ENCODE measurements at regions not wholly inside any gene's neighbourhood (a gene's known extent, or its start where the extent isn't known, plus 50 kb on each side); places are given as distances from the start of the nearest gene placed in this dataset.

DNA sequence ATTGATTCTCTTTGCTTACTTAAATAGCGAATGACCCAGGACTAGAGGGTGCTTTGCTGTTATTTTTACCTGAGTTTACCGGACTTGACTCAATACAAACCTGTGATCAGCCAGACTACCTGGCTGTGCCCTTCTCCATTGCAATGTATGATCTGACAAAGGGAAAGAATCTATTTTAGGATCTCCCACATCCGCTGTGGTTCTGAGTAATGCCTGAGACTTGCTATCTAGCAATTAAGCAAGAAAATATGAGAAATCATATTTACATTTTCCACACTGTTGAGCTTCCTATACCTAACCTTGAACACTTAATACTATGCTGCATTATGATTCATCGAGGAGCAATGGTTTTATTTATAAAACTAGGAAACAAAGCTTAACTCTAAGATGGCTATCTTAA is 215.2 kb downstream of the RAD51AP2 start:
- Histone ChIP-seq H4K20me1 (no peaks in the 10 kb centered on the region), H3K9me3 (replicated peaks in 1 of 11) (no peaks in the 10 kb centered on the region), H3K27ac (no peak overlapping the region), H3K4me3 (no peak overlapping the region), H3K4me2 (no peak overlapping the region), H3K36me3 (no peaks in the 10 kb centered on the region), H3K4me1 (no peaks in the 10 kb centered on the region), H3K9ac (no peak overlapping the region), H3K27me3 (no peaks in the 10 kb centered on the region)
- TF ChIP-seq Cebpa-rat (IDR thresholded peaks at IDR 0.05) = no peak

DNA sequence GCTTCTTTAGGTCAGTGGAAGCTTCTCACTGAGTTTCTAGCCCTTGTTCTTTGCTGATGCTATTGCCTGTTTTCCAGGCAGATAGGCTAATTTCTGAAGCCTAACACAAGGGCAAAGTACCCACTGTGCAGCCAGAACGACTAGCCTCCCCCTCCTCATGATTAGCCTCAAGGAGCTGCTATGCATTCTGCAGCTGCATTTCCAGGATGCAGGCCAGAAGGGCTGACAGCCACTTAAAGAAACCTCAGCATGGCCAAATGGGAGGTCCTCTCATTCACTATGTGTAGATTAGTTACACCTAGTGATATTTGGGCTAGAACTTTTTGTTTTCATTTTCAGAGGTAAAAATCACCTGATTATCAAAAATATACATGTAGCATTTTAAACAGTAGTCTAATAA is 216.0 kb downstream of the RAD51AP2 start:
- H3K27ac ChIP-seq = no peak overlapping the region

DNA sequence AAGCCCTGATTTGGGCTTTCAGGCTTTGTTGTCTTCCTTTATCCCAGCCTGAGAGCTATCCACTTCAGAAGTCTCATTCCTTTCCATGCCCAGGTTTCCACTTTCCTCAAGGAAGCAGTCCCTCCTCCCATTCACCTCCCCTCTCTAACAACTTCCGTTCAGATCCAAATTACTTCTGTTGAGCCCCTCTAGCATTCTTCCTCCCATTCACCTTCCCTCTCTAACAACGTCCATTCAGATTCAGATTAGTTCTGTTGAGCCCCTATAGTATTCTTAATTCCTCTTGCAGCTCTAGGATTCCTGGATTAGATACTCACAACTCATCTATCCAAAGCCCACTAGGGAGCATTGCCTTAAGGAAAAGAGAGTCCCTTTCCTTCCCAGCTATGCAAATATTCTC is 216.8 kb downstream of the RAD51AP2 start:
- no peak overlapping the region for H3K4me2 ChIP-seq
- H3K9ac ChIP-seq = no peak overlapping the region
- H3K4me3 ChIP-seq = no peak overlapping the region
- H3K9me3 ChIP-seq (replicated peaks in 1 of 11) = no peaks in the 10 kb centered on the region
- H3K36me3 ChIP-seq = no peaks in the 10 kb centered on the region
- H4K20me1 ChIP-seq = no peaks in the 10 kb centered on the region
- H3K27ac ChIP-seq = no peak overlapping the region
- no peaks in the 10 kb centered on the region for H3K4me1 ChIP-seq
- TF ChIP-seq Cebpa-rat (IDR thresholded peaks at IDR 0.05) = no peak
- H3K27me3 ChIP-seq = no peaks in the 10 kb centered on the region

More for the DNA sequence above, 216.0 kb downstream of the RAD51AP2 start:
- Histone ChIP-seq H3K9ac (no peak overlapping the region), H4K20me1 (no peaks in the 10 kb centered on the region), H3K4me2 (no peak overlapping the region), H3K27me3 (no peaks in the 10 kb centered on the region), H3K36me3 (no peaks in the 10 kb centered on the region), H3K4me1 (no peaks in the 10 kb centered on the region), H3K4me3 (no peak overlapping the region), H3K9me3 (replicated peaks in 1 of 11) (no peaks in the 10 kb centered on the region)
- no peak for TF ChIP-seq Cebpa-rat (IDR thresholded peaks at IDR 0.05)

DNA sequence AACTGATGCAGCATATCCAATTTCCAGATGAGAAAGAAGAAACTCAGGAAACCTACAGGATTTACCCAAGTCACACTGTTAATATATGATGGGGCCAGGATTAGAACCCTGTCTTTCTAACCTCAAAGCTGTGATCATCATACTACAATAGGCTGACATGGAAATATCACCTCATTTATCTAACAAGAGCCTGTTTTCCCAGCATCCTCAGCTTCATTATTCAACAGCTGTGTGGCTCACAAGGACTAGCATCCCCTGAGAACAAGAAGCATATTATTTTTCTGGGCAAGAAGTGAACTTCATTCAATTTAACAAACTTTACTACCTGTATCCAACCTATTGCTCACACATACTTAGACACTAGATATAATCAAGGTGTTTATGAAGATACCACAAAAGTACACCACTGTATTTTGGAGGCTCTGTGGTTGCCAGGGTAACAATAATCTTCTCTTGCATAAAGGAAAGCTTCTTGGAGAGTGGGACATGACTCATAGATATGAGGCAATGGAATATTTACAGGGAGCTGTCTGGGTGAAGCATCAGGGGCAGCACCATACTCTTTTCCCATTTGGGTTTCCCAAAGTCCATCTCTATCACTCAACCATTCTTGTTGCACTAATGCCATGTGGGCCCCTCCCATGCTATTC is 218.2 kb downstream of the RAD51AP2 start:
- no peak for TF ChIP-seq Cebpa-rat (IDR thresholded peaks at IDR 0.05)
- Histone ChIP-seq H3K9me3 (replicated peaks in 1 of 11) (no peaks in the 10 kb centered on the region), H3K4me2 (no peak overlapping the region), H4K20me1 (no peaks in the 10 kb centered on the region), H3K36me3 (no peaks in the 10 kb centered on the region), H3K27me3 (no peaks in the 10 kb centered on the region), H3K27ac (no peak overlapping the region), H3K9ac (no peak overlapping the region), H3K4me3 (no peak overlapping the region), H3K4me1 (no peaks in the 10 kb centered on the region)

DNA sequence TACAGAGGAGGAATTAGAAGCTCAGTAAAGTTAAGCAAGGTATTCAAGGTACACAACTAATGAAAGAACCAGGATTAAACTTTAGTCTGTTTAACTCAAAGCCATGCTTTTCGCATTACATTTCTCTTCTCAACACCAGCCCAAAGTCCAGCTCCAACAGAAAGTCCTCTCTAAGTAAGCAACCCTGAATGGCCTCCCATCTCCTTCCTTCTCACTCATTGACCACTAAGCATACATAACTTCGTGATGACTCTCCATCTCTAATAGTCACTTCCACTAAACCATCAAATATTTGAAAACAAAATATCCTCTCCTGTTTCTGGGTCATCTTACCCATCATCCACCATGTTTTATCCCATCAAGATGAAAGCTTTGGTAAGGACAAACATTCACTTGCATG is 219.8 kb downstream of the RAD51AP2 start:
- H3K27me3 ChIP-seq = no peaks in the 10 kb centered on the region
- no peak overlapping the region for H3K4me2 ChIP-seq
- no peaks in the 10 kb centered on the region for H3K9me3 ChIP-seq (replicated peaks in 1 of 11)
- no peak for TF ChIP-seq Cebpa-rat (IDR thresholded peaks at IDR 0.05)
- H3K27ac ChIP-seq = no peak overlapping the region
- H3K9ac ChIP-seq = no peak overlapping the region
- H3K4me1 ChIP-seq = no peaks in the 10 kb centered on the region
- H3K4me3 ChIP-seq = no peak overlapping the region
- no peaks in the 10 kb centered on the region for H4K20me1 ChIP-seq
- no peaks in the 10 kb centered on the region for H3K36me3 ChIP-seq

DNA sequence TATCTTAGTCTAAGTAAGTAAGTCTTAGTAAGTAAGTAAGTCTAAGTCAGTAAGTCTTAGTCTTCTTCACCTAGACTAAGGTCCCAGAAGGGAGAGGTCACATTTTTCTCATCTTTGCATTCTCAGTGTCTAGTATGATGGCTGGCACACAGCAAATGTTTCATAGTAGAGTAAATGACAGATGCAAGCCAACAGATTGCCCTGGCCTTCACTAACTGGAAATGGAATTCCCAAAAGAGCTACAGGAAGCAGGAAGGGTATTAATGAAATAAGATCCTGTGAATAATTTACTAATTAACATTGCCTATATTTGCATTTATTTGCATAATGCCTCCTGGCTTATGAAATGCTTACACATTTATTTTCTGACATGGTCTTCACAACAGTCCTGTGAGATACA is 221.6 kb downstream of the RAD51AP2 start:
- Histone ChIP-seq H3K27ac (no peak overlapping the region), H3K4me2 (no peak overlapping the region), H3K36me3 (no peaks in the 10 kb centered on the region), H3K9ac (no peak overlapping the region), H4K20me1 (no peaks in the 10 kb centered on the region), H3K4me1 (no peaks in the 10 kb centered on the region), H3K4me3 (no peak overlapping the region), H3K27me3 (no peaks in the 10 kb centered on the region), H3K9me3 (replicated peaks in 1 of 11) (no peaks in the 10 kb centered on the region)
- TF ChIP-seq Cebpa-rat (IDR thresholded peaks at IDR 0.05) = no peak

DNA sequence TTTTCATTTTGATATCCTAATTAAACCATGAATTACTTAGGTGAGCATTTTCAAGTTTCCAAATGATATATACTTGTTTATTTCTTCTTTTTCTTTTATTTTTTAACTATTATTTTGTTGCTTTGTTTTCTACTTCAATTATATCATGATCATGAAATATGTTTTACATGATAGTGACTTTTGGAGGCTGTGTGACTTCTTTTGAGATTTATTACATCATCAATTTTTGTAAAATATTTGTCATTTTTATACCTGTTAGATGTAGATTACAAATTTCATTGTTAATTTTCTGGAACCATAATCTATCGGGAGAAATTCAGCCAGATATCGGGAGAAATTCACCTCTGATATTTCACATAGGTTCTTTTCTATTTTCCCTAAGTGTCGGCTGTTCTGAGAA is 228.6 kb downstream of the RAD51AP2 start:
- Histone ChIP-seq H3K4me2 (no peak overlapping the region), H3K27me3 (no peaks in the 10 kb centered on the region), H3K9ac (no peak overlapping the region), H3K4me3 (no peak overlapping the region), H3K36me3 (no peaks in the 10 kb centered on the region), H4K20me1 (no peaks in the 10 kb centered on the region), H3K27ac (no peak overlapping the region), H3K9me3 (replicated peaks in 1 of 11) (no peaks in the 10 kb centered on the region), H3K4me1 (no peaks in the 10 kb centered on the region)
- no peak for TF ChIP-seq Cebpa-rat (IDR thresholded peaks at IDR 0.05)

DNA sequence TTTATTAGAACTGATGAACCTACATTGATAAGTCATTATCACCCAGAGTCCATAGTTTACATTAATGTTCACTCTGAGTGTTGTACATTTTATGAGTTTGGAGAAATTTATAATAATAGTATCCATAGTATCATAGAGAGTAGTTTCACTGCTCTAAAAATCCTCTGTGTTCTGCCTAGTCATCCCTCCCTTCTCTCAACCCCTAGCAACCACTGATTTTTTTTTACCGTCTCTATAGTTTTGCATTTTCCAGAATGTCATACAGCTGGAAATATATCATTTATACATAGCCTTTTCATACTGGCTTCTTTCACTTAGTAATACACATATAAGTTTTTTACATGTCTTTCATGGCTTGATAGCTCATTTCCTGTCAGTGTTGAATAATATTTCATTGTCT is 231.1 kb downstream of the RAD51AP2 start:
- Histone ChIP-seq H3K9me3 (replicated peaks in 1 of 11) (no peaks in the 10 kb centered on the region), H3K4me2 (no peak overlapping the region), H3K27me3 (no peaks in the 10 kb centered on the region), H3K4me3 (no peak overlapping the region), H3K27ac (no peak overlapping the region), H4K20me1 (no peaks in the 10 kb centered on the region), H3K36me3 (no peaks in the 10 kb centered on the region), H3K4me1 (no peaks in the 10 kb centered on the region), H3K9ac (no peak overlapping the region)
- TF ChIP-seq Cebpa-rat (IDR thresholded peaks at IDR 0.05) = no peak

DNA sequence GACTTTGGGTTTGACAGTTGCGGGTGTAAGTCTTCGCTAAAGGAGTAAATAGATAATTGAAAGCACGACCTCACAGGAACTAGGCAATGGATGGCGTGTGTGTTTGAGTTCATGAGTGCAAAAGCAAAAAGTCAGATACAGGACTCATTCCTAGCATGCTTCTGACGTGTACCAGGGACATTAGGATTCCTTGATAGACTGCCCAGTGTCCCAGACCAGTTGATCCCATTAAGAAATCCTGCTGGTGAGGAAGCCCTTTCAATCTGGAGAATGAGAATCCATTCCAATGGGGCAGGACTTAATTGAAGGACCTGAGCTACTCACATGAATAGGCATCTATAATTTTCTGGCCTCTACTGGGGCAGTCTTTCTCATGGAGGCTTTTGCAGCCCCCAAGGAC is 235.4 kb downstream of the RAD51AP2 start:
- no peak overlapping the region for H3K4me3 ChIP-seq

DNA sequence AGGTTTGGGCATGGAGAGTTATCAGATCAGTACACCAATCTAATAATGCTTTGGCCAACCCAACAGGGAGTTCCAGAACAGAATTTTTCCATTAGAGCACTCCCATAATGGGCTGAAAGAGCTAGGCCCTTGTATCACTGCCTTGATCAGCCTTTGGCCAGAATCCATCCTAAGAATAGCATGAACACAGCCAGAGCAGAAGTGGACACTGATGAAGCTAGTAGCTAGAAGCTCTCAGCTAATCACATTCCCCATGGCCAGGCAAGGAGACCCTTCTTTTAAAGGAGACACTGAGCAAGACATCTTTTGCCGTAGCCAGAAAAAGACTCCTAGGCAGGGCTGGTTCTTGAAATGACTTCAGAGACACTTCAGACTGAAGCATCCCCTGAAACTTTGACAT is 236.0 kb downstream of the RAD51AP2 start:
- no peak overlapping the region for H3K4me3 ChIP-seq
- no peaks in the 10 kb centered on the region for H3K4me1 ChIP-seq
- no peak overlapping the region for H3K9ac ChIP-seq
- no peaks in the 10 kb centered on the region for H3K27me3 ChIP-seq
- no peak overlapping the region for H3K27ac ChIP-seq
- H3K9me3 ChIP-seq (replicated peaks in 1 of 11) = no peaks in the 10 kb centered on the region
- no peaks in the 10 kb centered on the region for H4K20me1 ChIP-seq
- no peak overlapping the region for H3K4me2 ChIP-seq
- no peak for TF ChIP-seq Cebpa-rat (IDR thresholded peaks at IDR 0.05)
- H3K36me3 ChIP-seq = no peaks in the 10 kb centered on the region

More for the DNA sequence above, 235.4 kb downstream of the RAD51AP2 start:
- TF ChIP-seq Cebpa-rat (IDR thresholded peaks at IDR 0.05) = no peak
- H3K27ac ChIP-seq = no peak overlapping the region
- no peaks in the 10 kb centered on the region for H4K20me1 ChIP-seq
- no peaks in the 10 kb centered on the region for H3K27me3 ChIP-seq
- no peak overlapping the region for H3K9ac ChIP-seq
- no peaks in the 10 kb centered on the region for H3K9me3 ChIP-seq (replicated peaks in 1 of 11)
- no peaks in the 10 kb centered on the region for H3K36me3 ChIP-seq
- H3K4me2 ChIP-seq = no peak overlapping the region
- no peaks in the 10 kb centered on the region for H3K4me1 ChIP-seq

Data from BLaER1 treated with 17β-estradiol and CSF1 and Interleukin-3, amounts not matched to agents 10 nM and 100 nM (cell line).